SW480 (cell line): ENCODE measurements at regions not wholly inside any gene's neighbourhood (a gene's known extent, or its start where the extent isn't known, plus 50 kb on each side); places are given as distances from the start of the nearest gene placed in this dataset.
"Not testable (repeated sequence)": the region's sequence is repeated elsewhere in the genome, so short reads cannot be mapped to it uniquely, and the experiment has no call there.

Source experiments
- DNase-seq: peaks from one replicate; pipeline ENCODE4 v3.0.0-alpha.2; 2016; ENCODE audit warnings: low spot score

- DNase-seq: no peak
These were observed 50.3 kb downstream of the RBFOX3 start for GRCh38 chr17:79560527-79560926.

DNA sequence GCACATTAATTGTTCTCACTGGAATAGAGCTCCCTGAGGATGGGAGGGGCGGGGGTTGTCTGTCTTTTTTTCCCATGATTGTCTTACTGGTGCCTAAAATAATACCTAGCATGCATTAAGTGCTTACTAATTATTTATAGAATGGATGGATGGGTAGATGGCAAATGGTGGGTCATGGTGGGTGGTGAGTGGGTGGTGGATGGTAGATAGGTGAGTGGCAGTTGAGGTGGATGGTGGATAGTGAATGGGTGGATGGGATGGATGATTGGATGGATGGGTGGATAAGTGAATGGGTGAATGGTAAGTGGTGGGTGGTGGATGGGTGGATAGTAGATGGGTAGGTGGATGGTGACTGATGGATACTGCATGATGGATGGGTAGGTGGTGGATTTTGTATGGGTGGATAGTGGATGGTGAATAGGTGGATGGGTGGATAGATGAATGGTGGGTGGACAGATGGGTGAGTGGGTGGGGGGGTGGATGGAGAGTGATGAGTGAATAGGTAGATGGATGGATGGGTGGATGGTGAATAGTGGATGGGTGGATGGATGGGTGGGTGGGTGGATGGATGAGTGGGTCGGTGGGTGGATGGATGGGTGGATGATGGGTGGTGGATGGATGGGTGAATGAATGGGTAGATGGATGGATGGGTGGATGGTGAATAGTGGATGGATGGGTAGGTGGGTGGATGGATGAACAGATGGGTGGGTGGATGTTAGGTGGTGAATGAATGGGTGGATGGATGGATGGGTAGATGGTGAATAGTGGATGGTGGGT lies 51.6 kb downstream of the RBFOX3 start:
- no peak for DNase-seq

DNA sequence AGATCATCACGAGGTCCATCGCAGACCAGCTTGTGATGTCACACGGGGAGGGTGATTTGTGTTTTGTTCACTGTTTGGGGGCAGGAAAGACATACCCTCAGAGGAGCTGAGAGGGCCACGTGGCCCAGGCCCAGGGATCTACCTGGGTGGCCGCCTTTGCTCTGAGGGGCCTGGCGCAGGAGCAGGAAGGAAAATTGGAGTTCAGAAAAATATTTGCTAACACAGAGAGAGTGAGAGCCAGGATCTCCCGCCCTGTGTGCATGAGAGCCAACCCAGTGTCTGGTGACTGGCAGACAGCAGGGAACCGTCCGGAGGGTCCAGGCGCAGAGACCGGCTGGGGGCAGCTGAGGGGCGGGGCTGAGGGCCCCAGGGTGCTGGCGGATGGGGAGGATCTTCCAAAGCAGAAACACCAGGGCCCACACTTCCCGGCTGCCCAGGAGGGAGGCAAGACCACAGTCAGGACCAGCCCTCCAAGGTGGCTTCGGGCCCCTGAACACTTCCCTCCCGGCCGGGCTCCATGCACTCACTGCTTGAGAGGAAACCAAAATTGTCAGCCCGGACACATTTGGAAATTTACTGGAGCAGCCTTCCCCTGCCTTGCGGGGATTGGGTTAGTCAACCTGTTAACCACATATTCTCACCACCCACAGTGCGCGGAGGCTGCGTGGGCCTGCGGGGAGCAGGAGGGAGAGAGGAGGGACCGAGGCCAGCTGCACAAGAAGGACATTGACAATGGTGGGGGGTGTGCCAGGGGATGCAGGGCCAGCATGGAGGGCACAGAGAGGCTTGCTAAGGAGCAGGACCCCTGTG lies 52.6 kb downstream of the RBFOX3 start:
- no peak for DNase-seq

DNA sequence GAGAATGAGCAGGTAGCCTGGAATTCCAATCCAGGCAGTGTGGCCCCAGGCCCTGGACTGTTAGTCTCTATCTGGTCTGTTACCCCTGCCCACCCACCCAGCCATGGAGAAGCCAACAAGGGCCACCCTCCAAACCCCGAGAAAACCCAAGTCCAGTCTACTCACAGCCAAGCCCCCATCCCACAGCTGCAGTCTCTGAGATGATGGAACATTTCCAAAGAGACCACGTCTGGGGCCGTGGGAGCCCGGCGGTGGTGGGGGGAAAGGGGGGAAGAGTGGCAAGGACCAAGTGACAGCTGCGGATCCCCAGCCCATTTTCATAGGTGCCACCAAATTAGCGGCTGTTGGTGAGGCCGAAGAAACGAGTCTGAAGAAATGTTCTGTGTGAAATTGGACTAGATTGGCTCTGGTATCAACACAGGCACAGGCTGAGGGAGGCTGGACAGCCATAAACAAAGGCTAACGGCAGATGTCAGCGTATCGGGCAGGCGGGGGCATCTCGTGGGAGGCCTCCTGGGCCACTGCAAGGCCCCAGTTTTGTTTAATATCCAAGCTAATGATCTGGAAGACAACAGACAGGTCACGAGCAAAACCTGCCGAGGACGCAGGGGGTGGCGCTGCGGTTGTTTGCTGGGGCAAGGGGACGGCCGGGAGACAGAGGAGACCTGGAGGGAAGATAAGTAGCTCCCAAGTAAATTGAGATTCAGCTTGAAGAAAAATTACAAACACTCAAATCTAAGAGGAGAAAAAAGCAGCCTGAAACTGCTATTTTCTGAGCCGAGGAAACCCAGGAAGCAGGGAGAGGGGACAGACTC lies 53.4 kb downstream of the RBFOX3 start:
- no peak for DNase-seq

- no peak for DNase-seq
These were observed 54.6 kb downstream of the RBFOX3 start for GRCh38 chr17:79556271-79556670.

DNA sequence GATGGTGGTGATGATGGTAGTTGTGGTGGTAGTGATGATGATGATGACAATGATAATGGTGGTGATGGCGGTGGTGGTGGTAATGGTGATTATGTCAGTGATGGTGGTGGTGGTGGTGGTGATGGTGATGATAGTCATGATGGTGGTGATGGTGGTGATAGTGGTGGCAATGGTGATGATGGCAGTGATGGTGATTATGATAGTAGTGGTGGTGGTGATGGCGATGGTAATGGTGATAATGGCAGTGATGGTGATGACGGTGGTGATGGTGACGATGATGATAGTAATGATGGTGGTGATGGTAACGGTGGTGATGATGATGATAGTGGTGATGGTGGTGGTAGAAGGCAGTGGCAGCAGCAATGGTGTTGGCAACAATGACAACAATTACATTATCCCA lies 55.3 kb downstream of the RBFOX3 start:
- no peak for DNase-seq

DNA sequence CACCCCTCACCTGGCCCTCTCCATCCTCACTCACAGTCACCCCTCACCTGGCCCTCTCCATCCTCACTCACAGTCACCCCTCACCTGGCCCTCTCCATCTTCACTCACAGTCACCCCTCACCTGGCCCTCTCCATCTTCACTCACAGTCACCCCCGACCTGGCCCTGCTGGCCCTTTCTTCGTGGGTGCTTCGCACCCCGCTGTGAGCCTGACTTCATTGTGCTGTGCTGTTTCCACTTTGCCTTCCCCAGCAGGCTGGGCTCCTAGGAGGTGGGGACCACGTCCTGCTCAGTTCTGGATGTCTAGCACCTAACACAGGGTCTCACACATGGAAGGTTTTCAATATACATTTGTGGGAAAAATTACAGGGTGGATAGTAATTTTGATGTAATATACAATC lies 56.5 kb downstream of the RBFOX3 start:
- DNase-seq: not testable (repeated sequence)

DNA sequence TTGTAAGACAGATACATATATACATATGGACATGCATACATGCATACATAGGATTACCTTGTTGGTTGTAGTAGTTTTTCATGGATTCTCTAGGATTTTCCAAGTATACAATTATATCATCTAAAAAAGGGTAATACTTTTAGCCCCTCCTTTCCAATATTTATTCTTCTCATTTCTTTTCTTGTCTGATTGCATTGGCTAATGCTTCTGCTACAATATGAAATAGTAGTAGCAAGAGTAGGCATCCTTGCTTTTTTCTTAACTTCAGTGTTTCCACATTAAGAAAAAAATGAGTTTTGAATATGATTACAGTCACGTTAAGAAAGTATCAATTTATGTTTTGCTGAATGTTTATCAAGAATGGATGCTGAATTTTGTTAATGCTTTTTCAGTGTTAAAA lies 58.0 kb downstream of the RBFOX3 start:
- DNase-seq: no peak

GRCh38 chr17:79552405-79552804 lies 58.4 kb downstream of the RBFOX3 start:
- DNase-seq: no peak

DNA sequence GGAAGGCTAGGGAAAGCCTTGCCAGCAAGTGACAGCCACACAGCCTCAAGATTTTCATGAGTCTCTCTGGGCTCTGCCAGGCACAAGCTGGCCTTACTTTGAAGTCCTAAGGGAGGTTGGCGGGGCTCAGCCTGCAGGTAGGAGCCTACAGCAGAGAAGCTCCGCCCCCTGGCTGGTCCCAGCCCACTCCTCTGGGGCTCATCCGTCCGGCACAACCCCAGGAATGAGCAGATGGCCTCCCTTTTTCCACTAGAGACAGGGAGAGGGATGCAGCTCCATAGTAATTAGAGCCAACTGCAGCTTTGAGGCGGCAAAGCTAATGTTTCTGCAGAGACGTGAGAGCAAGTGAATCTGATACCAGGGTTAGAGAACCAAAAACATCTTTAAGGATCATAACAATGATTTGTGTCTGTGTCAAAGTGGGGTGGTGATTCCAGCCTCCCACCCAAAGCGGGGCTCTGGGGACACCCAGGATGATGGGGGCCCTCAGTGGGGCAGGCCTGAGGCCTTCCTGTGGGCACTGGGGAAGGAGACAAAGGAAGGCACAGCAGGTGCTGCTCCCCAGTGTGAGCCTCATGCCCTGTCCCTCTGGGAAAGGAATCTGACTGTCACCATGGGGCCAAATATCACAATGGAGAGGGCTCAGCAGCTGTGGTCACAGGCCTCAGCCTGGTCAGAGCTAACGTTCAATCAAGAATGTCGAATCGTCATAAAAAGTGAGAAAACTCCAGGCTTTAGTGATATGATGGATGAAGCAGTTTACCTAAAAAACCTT lies 61.5 kb downstream of the RBFOX3 start:
- DNase-seq: no peak

- no peak for DNase-seq
These were observed 62.7 kb downstream of the RBFOX3 start for GRCh38 chr17:79548116-79548515.

DNA sequence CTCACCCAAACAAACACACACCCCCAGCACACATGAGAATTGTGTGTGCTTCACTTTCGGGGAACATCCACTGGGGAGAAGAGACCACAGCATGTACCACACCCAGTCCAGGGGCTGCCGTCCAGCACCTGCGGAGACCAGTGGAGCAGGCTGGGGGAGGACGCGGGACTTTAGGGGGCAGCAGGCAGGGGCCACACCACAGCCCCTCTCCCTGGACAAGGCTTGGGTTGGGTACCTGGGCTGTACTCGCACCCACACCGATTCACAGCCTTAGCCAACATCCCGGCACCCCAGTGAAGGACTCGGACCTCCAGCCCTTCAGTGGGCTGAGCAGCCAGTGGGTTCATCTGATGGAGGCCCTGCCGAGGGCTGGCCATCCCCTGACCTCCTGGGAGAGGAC lies 63.3 kb downstream of the RBFOX3 start:
- no peak for DNase-seq

DNA sequence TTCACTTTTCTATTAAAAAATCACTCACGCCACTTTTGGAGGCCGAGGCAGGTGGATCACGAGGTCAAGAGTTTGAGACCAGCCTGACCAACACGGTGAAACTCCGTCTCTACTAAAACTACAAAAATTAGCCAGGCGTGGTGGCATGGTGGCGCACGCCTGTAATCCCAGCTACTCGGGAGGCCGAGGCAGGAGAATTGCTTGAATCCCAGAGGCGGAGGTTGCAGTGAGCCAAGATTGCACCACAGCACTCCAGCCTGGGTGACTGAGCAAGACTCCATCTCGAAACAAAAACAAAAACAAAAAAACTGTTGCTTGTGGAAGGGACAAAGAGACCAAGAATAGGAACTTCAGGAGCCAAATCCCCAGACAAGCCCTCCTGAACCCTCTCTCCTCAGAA lies 63.7 kb downstream of the RBFOX3 start:
- DNase-seq: not testable (repeated sequence)

- no peak for DNase-seq
These were observed 64.5 kb downstream of the RBFOX3 start for GRCh38 chr17:79546386-79546785.

- DNase-seq: no peak
These were observed 65.4 kb downstream of the RBFOX3 start for GRCh38 chr17:79545251-79546005.

- DNase-seq: no peak
These were observed 66.5 kb downstream of the RBFOX3 start for GRCh38 chr17:79544142-79544914.

DNA sequence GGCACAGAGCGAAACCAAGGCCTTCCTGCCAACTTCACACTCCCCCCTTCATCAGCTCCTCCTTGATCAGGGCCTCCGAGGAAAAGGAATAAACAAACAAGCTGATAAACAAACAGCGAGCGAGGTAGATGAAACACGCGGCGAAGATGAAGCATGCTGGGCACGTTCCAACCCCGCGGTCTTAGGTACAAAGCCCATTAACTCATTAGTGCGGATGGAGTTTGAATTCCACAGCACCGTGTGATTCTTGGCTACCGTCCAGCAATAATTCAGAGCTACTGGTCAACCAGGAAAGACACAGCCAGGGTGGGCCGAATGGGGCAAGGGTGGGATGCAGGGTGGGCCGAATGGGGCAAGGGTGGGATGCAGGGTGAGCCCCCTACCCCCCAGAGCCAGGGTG lies 67.3 kb downstream of the RBFOX3 start:
- DNase-seq: peak; percentile 39

DNA sequence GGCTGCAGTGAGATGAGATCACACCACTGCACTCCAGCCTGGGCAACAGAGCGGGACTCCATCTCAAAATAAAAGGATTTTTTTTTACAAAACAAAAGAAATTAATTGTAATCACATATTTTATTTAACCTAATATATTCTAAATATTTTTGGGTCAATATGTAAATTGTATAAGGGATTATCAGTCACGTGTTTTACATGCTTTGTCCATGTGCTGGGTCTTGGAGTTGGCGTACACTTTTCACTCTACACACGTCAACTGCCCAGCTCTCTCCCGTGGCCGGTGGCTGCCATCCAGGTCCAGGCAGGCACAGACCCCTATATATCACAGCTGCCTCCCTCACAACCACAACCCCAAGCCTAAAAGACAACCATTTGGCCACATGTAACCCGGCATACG lies 68.1 kb downstream of the RBFOX3 start:
- DNase-seq: no peak

DNA sequence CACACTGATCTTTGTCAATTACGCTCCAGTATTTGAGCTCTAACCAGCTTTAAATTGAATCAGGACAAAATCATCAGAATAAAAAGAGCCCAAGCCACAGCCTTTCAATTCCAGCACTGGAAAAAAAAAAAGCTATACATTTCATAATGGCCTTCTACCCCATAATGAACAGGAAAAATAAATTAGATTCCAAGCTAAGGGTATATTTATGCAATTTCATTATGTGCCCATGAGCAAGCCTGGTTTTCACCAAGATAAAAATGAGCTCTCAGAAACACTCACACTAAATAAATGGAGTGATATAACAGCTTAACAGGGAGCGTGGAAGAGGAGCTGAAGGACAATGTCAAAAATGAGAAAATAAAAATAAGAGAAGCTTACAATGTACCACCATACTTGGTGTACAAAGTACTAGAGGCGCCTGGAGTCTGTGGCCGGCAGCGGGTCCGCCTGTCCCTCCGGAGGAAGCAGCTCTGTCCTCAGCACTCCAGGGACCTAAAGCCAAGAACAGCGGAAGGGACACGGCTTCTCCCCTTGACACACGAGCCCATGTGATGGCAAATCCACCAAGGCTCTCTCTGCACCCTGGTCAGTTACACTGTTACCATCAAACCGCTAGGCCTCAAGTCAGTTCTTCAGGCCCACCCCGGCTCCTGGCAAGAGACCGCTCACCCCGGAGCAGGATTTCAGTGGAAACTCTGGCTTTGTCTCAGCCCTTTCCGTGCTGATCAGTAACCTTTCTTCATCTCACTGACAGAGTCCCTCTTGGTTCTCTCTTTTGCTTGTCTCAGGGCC lies 69.6 kb downstream of the RBFOX3 start:
- DNase-seq: no peak
